GM23248 (cell line): ENCODE measurements at regions not wholly inside any gene's neighbourhood (a gene's known extent, or its start where the extent isn't known, plus 50 kb on each side); places are given as distances from the start of the nearest gene placed in this dataset.

Source experiments
- EZH2 ChIP-seq: fragments of 200-600 bp; sonication (generic); IDR thresholded peaks from 2 replicates; pipeline ENCODE4 v1.6.1; 2018; ENCODE audit warnings: antibody characterized with exemption, mild to moderate bottlenecking; ENCODE audit not compliant: insufficient read depth, poor library complexity, severe bottlenecking
- EZH2phosphoT487 ChIP-seq: fragments of 200-600 bp; sonication (generic); IDR thresholded peaks from 2 replicates; pipeline ENCODE4 v1.6.1; 2018; ENCODE audit warnings: antibody characterized with exemption, moderate library complexity, mild to moderate bottlenecking, low read depth; ENCODE audit not compliant: insufficient read depth

DNA sequence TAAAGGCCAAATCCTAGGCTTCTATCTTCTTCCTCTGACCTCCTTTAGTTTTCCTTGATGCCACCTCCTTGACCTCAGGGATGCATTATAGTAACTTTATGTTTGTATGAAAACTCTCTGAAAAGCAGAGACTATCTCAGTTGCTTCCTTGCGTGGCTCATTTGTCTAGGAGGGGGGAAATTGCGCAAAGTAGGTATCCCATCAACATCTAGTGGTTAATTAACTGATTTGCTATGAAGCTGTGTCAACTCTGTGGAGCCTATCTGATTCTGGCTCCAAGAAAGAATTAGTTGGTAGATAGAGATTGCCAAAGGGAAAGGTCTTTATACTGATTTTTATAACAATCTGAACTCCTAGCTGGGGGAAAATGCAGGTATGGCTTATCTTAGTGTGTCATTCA lies 82.1 kb upstream of the FRY start:
- no peak for TF ChIP-seq EZH2
- no peak for TF ChIP-seq EZH2phosphoT487
